GM12878 (cell line): ENCODE measurements at regions not wholly inside any gene's neighbourhood (a gene's known extent, or its start where the extent isn't known, plus 50 kb on each side); places are given as distances from the start of the nearest gene placed in this dataset.

Source experiments
- ATAC-seq: fragments of 200-7000 bp; cut with Tn5 transposase; 3 replicates; pipeline ENCODE4 v1.9.1; 2020; ENCODE audit warnings: mild to moderate bottlenecking, moderate library complexity
- BruUV-seq: library from RNA; stranded (reverse); fragments of 400-500 nt; replicated peaks from 2 replicates; lab custom pipeline; 2021; lab: Mats Ljungman, UMichigan
- CTCF ChIA-PET: fragments of 300-600 bp; sonication (Branson Sonifier 250); formaldehyde crosslinking; extraction: SDS; loops from one replicate; lab custom pipeline; 2021; ENCODE audit warnings: inconsistent platforms; lab: Yijun Ruan, JAX
- POLR2A ChIA-PET: fragments of 350-600 bp; formaldehyde crosslinking; extraction: SDS; loops from one replicate; lab custom pipeline; 2021; ENCODE audit warnings: inconsistent platforms; lab: Charles Lee
- RAD21 ChIA-PET: fragments of 300-600 bp; sonication (Branson Sonifier 250); formaldehyde crosslinking; loops from one replicate; lab custom pipeline; 2023; ENCODE audit warnings: antibody characterized with exemption; ENCODE audit not compliant: unreplicated experiment; lab: Charles Lee
- SMC1A ChIA-PET: fragments of 300-600 bp; sonication (Branson Sonifier 250); formaldehyde crosslinking; loops from one replicate; lab custom pipeline; 2023; ENCODE audit not compliant: unreplicated experiment, uncharacterized antibody; lab: Charles Lee
- DNase-seq: peaks from one replicate; pipeline ENCODE4 v3.0.0-alpha.2; 2011; ENCODE audit warnings: low read depth, low spot score
- FAIRE-seq: peaks from 3 replicates; lab custom pipeline; 2011; peaks lifted over from hg19 to GRCh38; lab: Jason Lieb, UNC
- H2AFZ ChIP-seq: 2 replicates; pipeline ENCODE4 v1.6.0; 2011; ENCODE audit warnings: low read depth, low read length, control low read depth; ENCODE audit not compliant: control insufficient read depth
- H3K27ac ChIP-seq: 2 replicates; pipeline ENCODE4 v1.5.1; 2011; ENCODE audit warnings: control low read depth; ENCODE audit not compliant: control insufficient read depth, insufficient read depth
- H3K27me3 ChIP-seq, 2 experiments: replicated peaks in 1 of 2; 2 replicates each; pipeline versions ENCODE4 v1.6.0 to v1.6.1; 2011; ENCODE audit warnings: low read length in 1 of 2; ENCODE audit not compliant: control insufficient read depth in 2 of 2, insufficient read depth in 2 of 2
- H3K36me3 ChIP-seq, 2 experiments: 2 replicates each; pipeline ENCODE4 v1.5.1; 2011; ENCODE audit warnings: low read length in 1 of 2; ENCODE audit not compliant: control insufficient read depth in 2 of 2, insufficient read depth in 2 of 2
- H3K4me1 ChIP-seq: 2 replicates; pipeline ENCODE4 v1.6.1; 2011; ENCODE audit warnings: mild to moderate bottlenecking, low read length, moderate library complexity, mixed read lengths; ENCODE audit not compliant: control insufficient read depth, insufficient read depth
- H3K4me2 ChIP-seq: 2 replicates; pipeline ENCODE4 v1.6.0; 2011; ENCODE audit warnings: control low read depth; ENCODE audit not compliant: control insufficient read depth, insufficient read depth
- H3K4me3 ChIP-seq: fragments of 200-600 bp; sonication (generic); 2 replicates; pipeline ENCODE4 v1.5.1; 2016
- H3K79me2 ChIP-seq: 2 replicates; pipeline ENCODE4 v1.6.0; 2011; ENCODE audit warnings: low read length; ENCODE audit not compliant: control insufficient read depth, insufficient read depth
- H3K9ac ChIP-seq: 2 replicates; pipeline ENCODE4 v1.8.0; 2011; ENCODE audit warnings: low read length, control low read depth, mixed read lengths; ENCODE audit not compliant: control insufficient read depth, insufficient read depth
- H3K9me3 ChIP-seq: replicated peaks from 3 replicates; pipeline ENCODE4 v1.5.1; 2011; ENCODE audit warnings: mild to moderate bottlenecking, low read length; ENCODE audit not compliant: control insufficient read depth, insufficient read depth
- H4K20me1 ChIP-seq: 2 replicates; pipeline ENCODE4 v1.6.0; 2011; ENCODE audit not compliant: control insufficient read depth, insufficient read depth
- ATF2 ChIP-seq: IDR thresholded peaks from 2 replicates; pipeline ENCODE4 v1.6.1; 2012; ENCODE audit warnings: low read length, inconsistent platforms
- CHD1 ChIP-seq: IDR thresholded peaks from 2 replicates; pipeline ENCODE4 v1.6.1; 2012; ENCODE audit warnings: low read depth, low read length, improper control_type of control experiment
- CREM ChIP-seq: IDR thresholded peaks from 2 replicates; pipeline ENCODE4 v1.6.1; 2014; ENCODE audit warnings: antibody characterized with exemption, low read depth
- HDAC6 ChIP-seq: fragments of 200-600 bp; sonication (generic); IDR thresholded peaks from one replicate; pipeline ENCODE4 v1.8.0; 2017; ENCODE audit warnings: antibody characterized with exemption; ENCODE audit not compliant: unreplicated experiment
- MTA3 ChIP-seq: IDR thresholded peaks from 2 replicates; pipeline ENCODE4 v1.6.1; 2012; ENCODE audit warnings: low read length, inconsistent platforms, borderline replicate concordance
- MYC ChIP-seq: IDR thresholded peaks from 2 replicates; pipeline ENCODE4 v1.6.1; 2011; ENCODE audit warnings: mild to moderate bottlenecking, low read length, moderate library complexity, inconsistent platforms; ENCODE audit not compliant: insufficient read depth, insufficient replicate concordance, insufficient read length, severe bottlenecking
- NR2C2 ChIP-seq: IDR thresholded peaks from 2 replicates; pipeline ENCODE4 v1.6.1; 2011; ENCODE audit warnings: borderline replicate concordance, low read depth; ENCODE audit not compliant: control insufficient read depth, insufficient read length
- PBX3 ChIP-seq: IDR thresholded peaks from 2 replicates; pipeline ENCODE4 v1.6.1; 2011; ENCODE audit warnings: mild to moderate bottlenecking, low read depth, low read length, moderate library complexity; ENCODE audit not compliant: insufficient replicate concordance
- PML ChIP-seq: IDR thresholded peaks from 2 replicates; pipeline ENCODE4 v1.6.1; 2012; ENCODE audit warnings: low read length, inconsistent platforms
- POLR2AphosphoS2 ChIP-seq: IDR thresholded peaks from 2 replicates; pipeline ENCODE4 v1.6.1; 2011; ENCODE audit warnings: low read depth, mild to moderate bottlenecking, low read length, improper control_type of control experiment, moderate library complexity
- REST ChIP-seq: IDR thresholded peaks from 2 replicates; pipeline ENCODE4 v1.6.1; 2012; ENCODE audit warnings: mild to moderate bottlenecking, low read depth, low read length
- SKIL ChIP-seq: fragments of 450-650 bp; IDR thresholded peaks from 2 replicates; pipeline ENCODE4 v1.6.1; 2017; ENCODE audit warnings: mild to moderate bottlenecking, low read depth, inconsistent platforms; ENCODE audit not compliant: poor library complexity, severe bottlenecking
- SREBF2 ChIP-seq: IDR thresholded peaks from 2 replicates; pipeline ENCODE4 v1.6.1; 2012; ENCODE audit warnings: mild to moderate bottlenecking, low read length
- SUPT20H ChIP-seq: IDR thresholded peaks from 2 replicates; pipeline ENCODE4 v1.6.1; 2011; ENCODE audit warnings: low read depth, mild to moderate bottlenecking, low read length, moderate library complexity, borderline replicate concordance; ENCODE audit not compliant: control insufficient read depth
- TBL1XR1 ChIP-seq: IDR thresholded peaks from 2 replicates; pipeline ENCODE4 v1.6.1; 2012; ENCODE audit warnings: low read depth, low read length, improper control_type of control experiment
- ZNF622 ChIP-seq: fragments of 450-650 bp; IDR thresholded peaks from 2 replicates; pipeline ENCODE4 v1.6.1; 2017; ENCODE audit warnings: mild to moderate bottlenecking, inconsistent platforms
- WGBS: methylation state at CpG from one replicate; pipeline ENCODE4 v1.1.6; 2016; ENCODE audit warnings: low lambda C conversion rate; ENCODE audit not compliant: insufficient replicate concordance, insufficient coverage; ENCODE audit errors: missing lambda C conversion rate; 5-methylcytosine and 5-hydroxymethylcytosine counted together
- in situ Hi-C: fragments of 300-500 bp; cut with MboI; formaldehyde crosslinking; loops from 9 replicates; pipeline ENCODE4 v1.14.3; 2018; ENCODE audit warnings: mixed read lengths
- intact Hi-C: fragments of 100-400 bp; cut with micrococcal nuclease; formaldehyde crosslinking; loops from one replicate; pipeline ENCODE4 v1.14.2; 2022; ENCODE audit not compliant: unreplicated experiment
- TF ChIP-seq, protein P1 (sequence below): IDR thresholded peaks from 2 replicates; pipeline ENCODE4 v1.6.1; 2011; ENCODE audit warnings: low read depth, mild to moderate bottlenecking, low read length, moderate library complexity, borderline replicate concordance; ENCODE audit errors: extremely low read depth

DNA sequence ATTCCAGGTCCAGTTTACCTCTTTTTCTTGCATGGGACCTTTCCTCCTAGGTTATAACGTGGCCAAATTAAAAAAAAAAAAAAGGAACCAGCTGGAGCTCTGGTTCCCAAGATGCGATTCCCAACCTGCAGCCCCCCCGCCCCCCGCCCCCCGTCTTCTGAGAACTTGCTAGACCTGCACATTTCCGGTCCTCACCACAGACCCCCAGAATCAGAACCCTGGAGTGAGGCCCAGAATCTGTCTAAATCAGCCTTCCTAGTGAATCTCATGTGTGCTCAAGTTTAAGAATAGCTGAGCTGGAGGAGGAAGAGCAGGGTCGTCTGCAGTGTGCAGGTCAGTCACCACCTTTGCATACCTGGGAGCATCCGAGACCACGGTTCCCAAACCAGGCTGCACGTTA lies 144.2 kb downstream of the KLF6 start:
- no peak overlapping the region for H3K4me3 ChIP-seq
- H2AFZ ChIP-seq: no peak overlapping the region
- FAIRE-seq: no peak
- H3K9me3 ChIP-seq: no peaks in the 10 kb centered on the region; the same call in 2 of the 3 replicates
- no peaks in the 10 kb centered on the region for H3K4me1 ChIP-seq
- no peak overlapping the region for H3K9ac ChIP-seq
- ChIA-PET SMC1A (no interaction called here), POLR2A (no interaction called here), CTCF (no interaction called here), RAD21 (no interaction called here)
- intact Hi-C loops (no loop called here), in situ Hi-C loops (no loop called here)
- H3K36me3 ChIP-seq: no peaks in the 10 kb centered on the region
- no peaks in the 10 kb centered on the region for H3K27me3 ChIP-seq
- BruUV-seq: no TSS peak
- H4K20me1 ChIP-seq: no peaks in the 10 kb centered on the region
- 29% methylated on average over 10 of the region's 10 CpGs for WGBS
- no peak for DNase-seq
- no peaks in the 10 kb centered on the region for H3K79me2 ChIP-seq
- H3K4me2 ChIP-seq: no peak overlapping the region
- ATAC-seq: no peak
- H3K27ac ChIP-seq: no peak overlapping the region
- TF ChIP-seq SREBF2 (no peak), ATF2 (no peak), NR2C2 (no peak), REST (no peak), MYC (no peak), PBX3 (no peak), SKIL (no peak), POLR2AphosphoS2 (no peak), PML (no peak), HDAC6 (no peak), ZNF622 (no peak), CHD1 (no peak), TBL1XR1 (no peak), CREM (no peak), SUPT20H (no peak), MTA3 (no peak)
- TF ChIP-seq, protein P1, sequence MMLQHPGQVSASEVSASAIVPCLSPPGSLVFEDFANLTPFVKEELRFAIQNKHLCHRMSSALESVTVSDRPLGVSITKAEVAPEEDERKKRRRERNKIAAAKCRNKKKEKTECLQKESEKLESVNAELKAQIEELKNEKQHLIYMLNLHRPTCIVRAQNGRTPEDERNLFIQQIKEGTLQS: no peak
